GM12873 (cell line): ENCODE measurements at regions not wholly inside any gene's neighbourhood (a gene's known extent, or its start where the extent isn't known, plus 50 kb on each side); places are given as distances from the start of the nearest gene placed in this dataset.

Experiments
- CTCF ChIP-seq: IDR thresholded peaks from 2 replicates; pipeline ENCODE4 v1.5.1; 2012; ENCODE audit warnings: low read depth, mild to moderate bottlenecking, moderate library complexity, low read length, control low read depth; ENCODE audit not compliant: insufficient read depth; ENCODE audit errors: missing control alignments

- no peak for TF ChIP-seq CTCF
Observed at GRCh38 chr3:94356581-94356980, 293.7 kb downstream of the NSUN3 start.

- TF ChIP-seq CTCF: no peak
Observed at GRCh38 chr3:94359996-94360395, 297.1 kb downstream of the NSUN3 start.

- TF ChIP-seq CTCF: no peak
Observed at GRCh38 chr3:94360987-94361386, 298.1 kb downstream of the NSUN3 start.

GRCh38 chr3:94362393-94362792, 299.5 kb downstream of the NSUN3 start:
- TF ChIP-seq CTCF: no peak

GRCh38 chr3:94365006-94365405, 302.1 kb downstream of the NSUN3 start:
- no peak for TF ChIP-seq CTCF

- no peak for TF ChIP-seq CTCF
Observed at GRCh38 chr3:94372026-94372425, 309.2 kb downstream of the NSUN3 start.

- TF ChIP-seq CTCF: no peak
Observed at GRCh38 chr3:94373456-94373855, 310.6 kb downstream of the NSUN3 start.
